Ovary (tissue), 7 donors: ENCODE measurements at regions not wholly inside any gene's neighbourhood (a gene's known extent, or its start where the extent isn't known, plus 50 kb on each side); places are given as distances from the start of the nearest gene placed in this dataset.

ENCODE experiments used
- DNase-seq, 5 donors: peaks; one replicate each; pipeline ENCODE4 v3.0.0-alpha.2; 2019 to 2020
- H3K27ac ChIP-seq, 2 donors: fragments of 200-600 bp; one replicate each; pipeline versions ENCODE4 v1.5.1 to v1.8.0; 2019 to 2022
- H3K27me3 ChIP-seq: fragments of 200-600 bp; one replicate; pipeline ENCODE4 v1.8.0; 2022
- H3K36me3 ChIP-seq: fragments of 200-600 bp; sonication (generic); one replicate; pipeline ENCODE4 v1.5.1; 2019
- H3K4me1 ChIP-seq: one replicate; pipeline ENCODE4 v1.8.1; 2013; ENCODE audit warnings: mild to moderate bottlenecking, moderate library complexity; ENCODE audit not compliant: insufficient read depth
- H3K4me3 ChIP-seq: fragments of 200-600 bp; sonication (generic); one replicate; pipeline ENCODE4 v1.5.1; 2017
- H3K9me3 ChIP-seq, 2 donors: fragments of 200-600 bp in 1 of 2; sonication (generic) in 1 of 2; one replicate each; pipeline versions ENCODE4 v1.5.1 to v1.8.1; 2013 to 2019; ENCODE audit warnings: mild to moderate bottlenecking in 1 of 2, moderate library complexity in 1 of 2
- EP300 ChIP-seq: sonication (generic); formaldehyde crosslinking; IDR thresholded peaks from one replicate; pipeline ENCODE4 v1.6.1; 2017; ENCODE audit warnings: antibody characterized with exemption
- POLR2A ChIP-seq: fragments of 450-650 bp; IDR thresholded peaks from one replicate; pipeline ENCODE4 v1.6.1; 2017; ENCODE audit warnings: antibody characterized with exemption, mild to moderate bottlenecking, moderate library complexity
- WGBS, 3 donors: extraction: QIAGEN DNeasy Blood & Tissue Kit in 1 of 3; methylation state at CpG; one replicate each; pipeline versions ENCODE4 v1.1.5 to v1.1.7; 2013 to 2017; 5-methylcytosine and 5-hydroxymethylcytosine counted together
- intact Hi-C, 4 donors: fragments of 100-400 bp; cut with DNase I; formaldehyde crosslinking; loops; one replicate each; pipeline versions ENCODE4 v1.11.0 to v1.15.1; 2022 to 2023
- TF ChIP-seq, protein P1 (sequence below), 3 donors: fragments of 450-650 bp in 2 of 3; fragments of 200-600 bp in 1 of 3; IDR thresholded peaks; one replicate each; pipeline versions ENCODE4 v1.5.1 to v1.8.0; 2016 to 2022; ENCODE audit warnings: antibody characterized with exemption in 3 of 3, mild to moderate bottlenecking in 1 of 3
- donor health status: DM: no; HTN: no; CAD: no; lungs with moderate emphysema.
- donor health status: DM: no; HTN: no; CAD: no.
- donor health status: Bipolar disorder and iron deficiency.
- donor health status: DM: no; HTN: no; CAD: no.
- donor health status: DM: yes; HTN: yes; CAD: no.

DNA sequence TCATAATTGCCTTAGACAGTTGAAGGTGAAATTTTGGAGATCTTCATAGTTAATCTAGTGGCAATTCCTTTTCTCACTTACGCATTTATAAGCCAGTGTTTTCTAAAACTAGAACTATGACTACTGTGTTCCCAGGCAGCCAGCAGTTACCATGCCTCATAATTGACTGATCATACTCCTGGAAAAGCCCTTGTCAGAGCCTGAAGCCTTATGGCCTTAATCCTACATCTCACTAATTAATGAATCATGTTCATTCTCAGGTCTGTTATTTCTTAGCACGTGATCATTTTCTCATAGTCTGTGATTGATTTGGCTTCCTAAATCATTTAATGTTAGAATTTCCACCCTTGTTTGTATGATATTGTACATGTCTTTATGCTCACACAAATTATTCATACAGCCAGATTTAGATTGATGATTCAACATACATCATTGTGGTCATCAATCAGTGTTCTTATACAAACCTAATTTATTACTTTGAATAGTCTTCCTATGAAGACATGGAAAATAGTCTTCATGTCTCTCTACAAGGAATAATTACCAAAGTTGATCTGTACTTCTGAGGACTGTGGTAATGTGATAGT, 132.6 kb upstream of the ASCC3 start:
- 63 to 71% (median 69%) methylated on average over 2 of the region's 2 CpGs for WGBS, 3 donors
- intact Hi-C loops: no loop called here
- no peak overlapping the region for H3K27ac ChIP-seq
- TF ChIP-seq, protein P1, sequence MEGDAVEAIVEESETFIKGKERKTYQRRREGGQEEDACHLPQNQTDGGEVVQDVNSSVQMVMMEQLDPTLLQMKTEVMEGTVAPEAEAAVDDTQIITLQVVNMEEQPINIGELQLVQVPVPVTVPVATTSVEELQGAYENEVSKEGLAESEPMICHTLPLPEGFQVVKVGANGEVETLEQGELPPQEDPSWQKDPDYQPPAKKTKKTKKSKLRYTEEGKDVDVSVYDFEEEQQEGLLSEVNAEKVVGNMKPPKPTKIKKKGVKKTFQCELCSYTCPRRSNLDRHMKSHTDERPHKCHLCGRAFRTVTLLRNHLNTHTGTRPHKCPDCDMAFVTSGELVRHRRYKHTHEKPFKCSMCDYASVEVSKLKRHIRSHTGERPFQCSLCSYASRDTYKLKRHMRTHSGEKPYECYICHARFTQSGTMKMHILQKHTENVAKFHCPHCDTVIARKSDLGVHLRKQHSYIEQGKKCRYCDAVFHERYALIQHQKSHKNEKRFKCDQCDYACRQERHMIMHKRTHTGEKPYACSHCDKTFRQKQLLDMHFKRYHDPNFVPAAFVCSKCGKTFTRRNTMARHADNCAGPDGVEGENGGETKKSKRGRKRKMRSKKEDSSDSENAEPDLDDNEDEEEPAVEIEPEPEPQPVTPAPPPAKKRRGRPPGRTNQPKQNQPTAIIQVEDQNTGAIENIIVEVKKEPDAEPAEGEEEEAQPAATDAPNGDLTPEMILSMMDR (IDR thresholded peaks at IDR 0.05): no peak
- no peaks in the 10 kb centered on the region for H3K4me1 ChIP-seq
- H3K4me3 ChIP-seq: no peak overlapping the region
- no peaks in the 10 kb centered on the region for H3K27me3 ChIP-seq
- no peak for DNase-seq
- H3K9me3 ChIP-seq: no peaks in the 10 kb centered on the region
- no peaks in the 10 kb centered on the region for H3K36me3 ChIP-seq

DNA sequence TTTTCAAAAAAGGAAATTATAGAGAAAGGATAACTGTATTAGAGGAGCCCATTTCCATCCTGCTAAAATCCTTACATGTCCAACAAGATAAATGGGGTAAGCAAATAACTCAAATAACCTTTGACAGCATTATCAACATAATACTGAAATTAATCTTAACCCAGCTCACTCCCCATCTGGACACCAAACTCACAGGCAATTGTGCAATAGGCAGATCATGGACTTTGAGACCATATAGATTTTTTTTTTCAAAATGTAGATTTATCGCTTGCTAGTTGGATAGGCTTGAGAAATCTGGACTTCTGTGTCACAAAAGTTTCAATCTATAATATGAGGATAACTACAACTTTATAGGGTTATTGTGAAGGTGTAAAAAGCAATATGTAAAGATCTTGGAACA, 134.4 kb upstream of the ASCC3 start:
- Histone ChIP-seq H3K36me3 (no peaks in the 10 kb centered on the region), H3K27me3 (no peaks in the 10 kb centered on the region), H3K27ac (no peak overlapping the region), H3K9me3 (no peaks in the 10 kb centered on the region), H3K4me3 (no peak overlapping the region), H3K4me1 (no peaks in the 10 kb centered on the region)
- TF ChIP-seq EP300 (no peak), POLR2A (no peak)
- TF ChIP-seq, protein P1 (IDR thresholded peaks at IDR 0.05): no peak
- no peak for DNase-seq
- intact Hi-C loops: no loop called here
- 93 to 100% (median 95%) methylated on average over 1 of the region's 1 CpG for WGBS, 3 donors

- H3K36me3 ChIP-seq: no peaks in the 10 kb centered on the region
- no peaks in the 10 kb centered on the region for H3K4me1 ChIP-seq
- no peaks in the 10 kb centered on the region for H3K27me3 ChIP-seq
- WGBS, 3 donors: 92 to 96% (median 93%) methylated on average over 3 of the region's 3 CpGs
- DNase-seq: no peak
- no peak for TF ChIP-seq EP300
- no peak for TF ChIP-seq POLR2A
- TF ChIP-seq, protein P1 (IDR thresholded peaks at IDR 0.05): no peak
- H3K9me3 ChIP-seq: no peaks in the 10 kb centered on the region
- intact Hi-C loops: no loop called here
- no peak overlapping the region for H3K4me3 ChIP-seq
- no peak overlapping the region for H3K27ac ChIP-seq
Measured at GRCh38 chr6:101016163-101016562, 135.0 kb upstream of the ASCC3 start.

DNA sequence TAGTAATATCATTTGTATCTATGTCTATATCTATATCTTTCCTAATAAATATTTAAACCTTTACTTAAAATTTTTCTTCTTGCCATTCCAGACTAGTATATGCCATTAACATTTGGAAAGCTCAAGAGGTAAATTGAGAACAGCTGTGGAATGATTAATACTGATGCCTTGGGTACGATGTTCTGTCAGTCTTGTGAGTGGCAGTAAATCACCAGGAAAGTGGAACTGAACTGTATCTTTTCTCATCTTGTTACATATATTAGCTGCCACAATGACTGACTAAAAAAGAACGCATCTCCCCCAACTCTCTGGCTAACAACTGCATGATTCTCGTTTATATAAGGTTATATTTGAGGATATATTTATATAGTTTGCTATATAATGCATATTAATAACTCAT, 137.0 kb upstream of the ASCC3 start:
- TF ChIP-seq EP300 (no peak), POLR2A (no peak)
- TF ChIP-seq, protein P1 (IDR thresholded peaks at IDR 0.05): no peak
- Histone ChIP-seq H3K27me3 (no peaks in the 10 kb centered on the region), H3K9me3 (no peaks in the 10 kb centered on the region), H3K36me3 (no peaks in the 10 kb centered on the region), H3K4me1 (no peaks in the 10 kb centered on the region), H3K4me3 (no peak overlapping the region), H3K27ac (no peak overlapping the region)
- 51 to 65% (median 60%) methylated on average over 3 of the region's 3 CpGs for WGBS, 3 donors
- no peak for DNase-seq
- intact Hi-C loops: no loop called here

DNA sequence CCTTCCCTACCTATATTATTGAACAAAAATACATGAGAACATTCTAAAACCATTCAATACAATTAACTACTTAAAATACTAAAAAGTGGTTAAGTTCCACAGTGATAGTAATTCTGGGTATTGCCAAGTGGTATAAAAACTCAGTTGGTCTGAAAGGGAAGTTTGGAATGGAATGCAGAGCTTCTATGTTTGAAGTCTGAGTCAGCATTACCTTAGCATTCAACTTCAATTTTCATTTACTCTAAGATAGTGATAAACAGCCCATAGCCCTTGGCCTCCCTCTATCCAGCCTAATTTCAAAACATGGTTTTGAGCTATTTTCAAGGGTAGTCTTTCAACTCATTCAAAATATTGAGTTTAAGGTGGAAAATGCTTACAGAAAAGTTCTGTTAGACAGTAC, 140.4 kb upstream of the ASCC3 start:
- no peak overlapping the region for H3K4me3 ChIP-seq
- intact Hi-C loops: no loop called here
- H3K36me3 ChIP-seq: no peaks in the 10 kb centered on the region
- DNase-seq: no peak
- H3K9me3 ChIP-seq: no peaks in the 10 kb centered on the region
- no peak for TF ChIP-seq POLR2A
- TF ChIP-seq, protein P1 (IDR thresholded peaks at IDR 0.05): no peak
- no peak for TF ChIP-seq EP300
- H3K27ac ChIP-seq: no peak overlapping the region
- no peaks in the 10 kb centered on the region for H3K27me3 ChIP-seq
- no peaks in the 10 kb centered on the region for H3K4me1 ChIP-seq
